CD4-positive, alpha-beta T cell treated with Interleukin-17A for 1 hour (primary cell): ENCODE measurements at regions not wholly inside any gene's neighbourhood (a gene's known extent, or its start where the extent isn't known, plus 50 kb on each side); places are given as distances from the start of the nearest gene placed in this dataset.

Experiments used
- DNase-seq: peaks from one replicate; pipeline ENCODE4 v3.0.0-alpha.2; 2020

- DNase-seq = no peak
Measured at GRCh38 chr16:64638766-64639165, 483.1 kb downstream of the CDH11 start.

- no peak for DNase-seq
Measured at GRCh38 chr16:64629622-64630021, 492.2 kb downstream of the CDH11 start.

GRCh38 chr16:64627781-64628180 lies 494.1 kb downstream of the CDH11 start:
- DNase-seq = no peak

- DNase-seq = no peak
Measured at GRCh38 chr16:64627288-64627687, 494.6 kb downstream of the CDH11 start.

GRCh38 chr16:64626776-64627175 lies 495.1 kb downstream of the CDH11 start:
- no peak for DNase-seq

- no peak for DNase-seq
Measured at GRCh38 chr16:64621616-64622015, 500.2 kb downstream of the CDH11 start.

- no peak for DNase-seq
Measured at GRCh38 chr16:64617836-64618476, 503.9 kb downstream of the CDH11 start.

GRCh38 chr16:64615630-64616280 lies 506.1 kb downstream of the CDH11 start:
- no peak for DNase-seq

GRCh38 chr16:64596196-64596595 lies 525.7 kb downstream of the CDH11 start:
- DNase-seq = no peak

- DNase-seq = no peak
Measured at GRCh38 chr16:64590513-64590912, 531.4 kb downstream of the CDH11 start.

- DNase-seq = no peak
Measured at GRCh38 chr16:64589836-64590235, 532.0 kb downstream of the CDH11 start.

GRCh38 chr16:64586781-64587180 lies 535.1 kb downstream of the CDH11 start:
- no peak for DNase-seq

GRCh38 chr16:64585367-64585766 lies 536.5 kb downstream of the CDH11 start:
- DNase-seq = no peak

GRCh38 chr16:64580558-64580957 lies 541.3 kb downstream of the CDH11 start:
- DNase-seq = no peak

GRCh38 chr16:64579712-64580111 lies 542.2 kb downstream of the CDH11 start:
- DNase-seq = no peak

- DNase-seq = no peak
Measured at GRCh38 chr16:64545768-64546167, 576.1 kb downstream of the CDH11 start.

- no peak for DNase-seq
Measured at GRCh38 chr16:64544859-64545258, 577.0 kb downstream of the CDH11 start.

GRCh38 chr16:64543441-64543840 lies 578.4 kb downstream of the CDH11 start:
- DNase-seq = no peak

GRCh38 chr16:64543031-64543430 lies 578.8 kb downstream of the CDH11 start:
- DNase-seq = no peak

- DNase-seq = no peak
Measured at GRCh38 chr16:64542152-64542551, 579.7 kb downstream of the CDH11 start.

GRCh38 chr16:64541621-64542020 lies 580.2 kb downstream of the CDH11 start:
- no peak for DNase-seq

- no peak for DNase-seq
Measured at GRCh38 chr16:64540434-64540833, 581.4 kb downstream of the CDH11 start.

GRCh38 chr16:64539811-64540371 lies 582.0 kb downstream of the CDH11 start:
- DNase-seq = no peak

- DNase-seq = no peak
Measured at GRCh38 chr16:64534180-64534780, 587.6 kb downstream of the CDH11 start.
